Activated CD8-positive, alpha-beta T cell treated with anti-CD3 and anti-CD28 coated beads for 36 hours (primary cell): ENCODE measurements at regions not wholly inside any gene's neighbourhood (a gene's known extent, or its start where the extent isn't known, plus 50 kb on each side); places are given as distances from the start of the nearest gene placed in this dataset.

Experiments used
- ATAC-seq: fragments of 200-7000 bp; cut with Tn5 transposase; one replicate; pipeline ENCODE4 v1.10.0; 2021; ENCODE audit warnings: mild to moderate bottlenecking, moderate library complexity
- CTCF ChIA-PET: fragments of 350-600 bp; sonication (Branson Sonifier 250); formaldehyde crosslinking; loops from one replicate; lab custom pipeline; 2021; ENCODE audit warnings: antibody characterized with exemption; lab: Charles Lee
- POLR2A ChIA-PET: fragments of 350-600 bp; sonication (Branson Sonifier 250); formaldehyde crosslinking; loops from one replicate; lab custom pipeline; 2021; ENCODE audit warnings: antibody characterized with exemption; lab: Charles Lee
- DNase-seq: peaks from one replicate; pipeline ENCODE4 v3.0.0-alpha.2; 2020
- H3K27ac Mint-ChIP-seq: one replicate; pipeline ENCODE4 v1.8.0; 2021; ENCODE audit warnings: mild to moderate bottlenecking, mixed read lengths
- H3K27me3 Mint-ChIP-seq: one replicate; pipeline ENCODE4 v1.8.0; 2021; ENCODE audit warnings: mixed read lengths
- H3K36me3 Mint-ChIP-seq: one replicate; pipeline ENCODE4 v1.8.0; 2021; ENCODE audit warnings: low read depth, mixed read lengths
- H3K4me1 Mint-ChIP-seq: one replicate; pipeline ENCODE4 v1.8.0; 2021; ENCODE audit warnings: low read depth, mixed read lengths
- H3K4me3 Mint-ChIP-seq: one replicate; pipeline ENCODE4 v1.8.0; 2021; ENCODE audit warnings: mild to moderate bottlenecking, moderate library complexity, mixed read lengths
- H3K9me3 Mint-ChIP-seq: one replicate; pipeline ENCODE4 v1.8.0; 2021; ENCODE audit warnings: mixed read lengths
- intact Hi-C: fragments of 100-400 bp; cut with micrococcal nuclease; formaldehyde crosslinking; loops from one replicate; pipeline ENCODE4 v1.10.0; 2022
- TF ChIP-seq, protein P1 (sequence below): fragments of 200-600 bp; IDR thresholded peaks from one replicate; pipeline ENCODE4 v1.8.0; 2022; ENCODE audit warnings: antibody characterized with exemption, mild to moderate bottlenecking

DNA sequence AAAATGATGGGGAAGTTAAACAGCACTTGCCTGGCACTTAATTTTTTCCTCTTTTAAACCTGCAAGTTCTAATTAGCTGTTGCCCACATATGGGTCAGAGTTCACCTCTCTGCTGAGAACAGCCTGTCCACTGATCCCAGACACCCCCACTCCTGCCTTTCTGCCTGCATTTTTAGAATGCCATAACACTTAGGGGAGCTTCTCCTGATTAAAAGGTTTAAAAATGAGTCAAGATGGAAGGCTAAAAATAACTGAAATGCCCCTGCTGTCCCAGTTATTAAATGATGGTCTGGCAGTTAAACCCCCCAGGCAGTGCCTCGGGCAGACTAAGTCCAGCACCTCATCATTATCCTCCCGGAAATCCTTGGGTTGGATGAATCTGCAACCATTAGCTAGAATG, 913.6 kb upstream of the ARPP21 start:
- Mint-ChIP-seq H3K27me3 (no peaks in the 10 kb centered on the region), H3K36me3 (no peaks in the 10 kb centered on the region), H3K4me3 (no peak overlapping the region), H3K27ac (no peak overlapping the region), H3K9me3 (peaks cover 3% of the 10 kb centered on the region), H3K4me1 (no peaks in the 10 kb centered on the region)
- ChIA-PET CTCF (no interaction called here), POLR2A (no interaction called here)
- DNase-seq, result no peak
- no peak for ATAC-seq
- TF ChIP-seq, protein P1, sequence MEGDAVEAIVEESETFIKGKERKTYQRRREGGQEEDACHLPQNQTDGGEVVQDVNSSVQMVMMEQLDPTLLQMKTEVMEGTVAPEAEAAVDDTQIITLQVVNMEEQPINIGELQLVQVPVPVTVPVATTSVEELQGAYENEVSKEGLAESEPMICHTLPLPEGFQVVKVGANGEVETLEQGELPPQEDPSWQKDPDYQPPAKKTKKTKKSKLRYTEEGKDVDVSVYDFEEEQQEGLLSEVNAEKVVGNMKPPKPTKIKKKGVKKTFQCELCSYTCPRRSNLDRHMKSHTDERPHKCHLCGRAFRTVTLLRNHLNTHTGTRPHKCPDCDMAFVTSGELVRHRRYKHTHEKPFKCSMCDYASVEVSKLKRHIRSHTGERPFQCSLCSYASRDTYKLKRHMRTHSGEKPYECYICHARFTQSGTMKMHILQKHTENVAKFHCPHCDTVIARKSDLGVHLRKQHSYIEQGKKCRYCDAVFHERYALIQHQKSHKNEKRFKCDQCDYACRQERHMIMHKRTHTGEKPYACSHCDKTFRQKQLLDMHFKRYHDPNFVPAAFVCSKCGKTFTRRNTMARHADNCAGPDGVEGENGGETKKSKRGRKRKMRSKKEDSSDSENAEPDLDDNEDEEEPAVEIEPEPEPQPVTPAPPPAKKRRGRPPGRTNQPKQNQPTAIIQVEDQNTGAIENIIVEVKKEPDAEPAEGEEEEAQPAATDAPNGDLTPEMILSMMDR, result no peak
- intact Hi-C loops, result no loop called here

DNA sequence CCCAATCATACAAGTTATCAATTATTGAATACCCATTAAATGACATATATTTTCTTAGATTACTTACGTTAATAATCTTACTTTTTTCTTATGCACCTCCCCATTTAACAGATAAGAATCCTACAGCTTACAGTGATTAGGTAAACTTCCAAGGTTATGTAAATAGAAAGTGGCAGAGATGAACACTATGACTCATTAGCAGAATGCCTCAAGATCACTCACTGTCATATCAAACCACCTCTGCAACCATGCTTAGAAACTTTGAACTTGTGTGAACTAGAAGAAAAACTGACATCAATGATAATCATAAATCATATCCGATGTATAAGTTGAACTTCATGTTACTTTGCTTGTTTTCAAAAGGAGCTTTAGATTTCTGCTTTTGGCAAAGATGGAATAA, 911.6 kb upstream of the ARPP21 start:
- Mint-ChIP-seq H3K27me3 (no peaks in the 10 kb centered on the region), H3K36me3 (no peaks in the 10 kb centered on the region), H3K27ac (no peak overlapping the region), H3K4me1 (no peaks in the 10 kb centered on the region), H3K4me3 (no peak overlapping the region), H3K9me3 (peaks cover 3% of the 10 kb centered on the region)
- intact Hi-C loops, result no loop called here
- DNase-seq, result no peak
- TF ChIP-seq, protein P1, result no peak
- POLR2A ChIA-PET, result no interaction called here
- no peak for ATAC-seq
- CTCF ChIA-PET, result no interaction called here

DNA sequence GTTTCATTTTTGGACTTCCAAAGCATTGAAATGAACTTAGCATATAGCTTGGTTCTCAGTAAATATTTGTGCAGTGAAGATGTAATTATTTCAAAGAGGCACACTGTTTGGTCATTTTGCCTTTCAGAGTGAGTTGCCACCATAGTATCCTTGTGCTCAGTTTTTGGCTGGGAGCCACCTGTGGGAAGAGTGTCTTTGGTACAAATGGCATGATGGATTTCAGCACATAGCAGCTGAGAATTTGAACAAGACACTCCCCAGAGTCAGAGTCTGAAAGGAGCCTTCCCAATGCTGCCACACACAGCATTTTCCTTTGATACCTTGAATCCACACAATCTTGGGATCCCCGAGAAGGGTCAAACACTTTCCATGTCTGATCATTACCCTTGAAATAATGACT, 897.2 kb upstream of the ARPP21 start:
- H3K9me3 Mint-ChIP-seq, result peaks cover 2% of the 10 kb centered on the region
- no peak for ATAC-seq
- ChIA-PET POLR2A (no interaction called here), CTCF (no interaction called here)
- no peaks in the 10 kb centered on the region for H3K36me3 Mint-ChIP-seq
- intact Hi-C loops, result no loop called here
- H3K27me3 Mint-ChIP-seq, result no peaks in the 10 kb centered on the region
- TF ChIP-seq, protein P1, result no peak
- no peak for DNase-seq
- H3K4me1 Mint-ChIP-seq, result no peaks in the 10 kb centered on the region
- no peak overlapping the region for H3K4me3 Mint-ChIP-seq
- no peak overlapping the region for H3K27ac Mint-ChIP-seq

DNA sequence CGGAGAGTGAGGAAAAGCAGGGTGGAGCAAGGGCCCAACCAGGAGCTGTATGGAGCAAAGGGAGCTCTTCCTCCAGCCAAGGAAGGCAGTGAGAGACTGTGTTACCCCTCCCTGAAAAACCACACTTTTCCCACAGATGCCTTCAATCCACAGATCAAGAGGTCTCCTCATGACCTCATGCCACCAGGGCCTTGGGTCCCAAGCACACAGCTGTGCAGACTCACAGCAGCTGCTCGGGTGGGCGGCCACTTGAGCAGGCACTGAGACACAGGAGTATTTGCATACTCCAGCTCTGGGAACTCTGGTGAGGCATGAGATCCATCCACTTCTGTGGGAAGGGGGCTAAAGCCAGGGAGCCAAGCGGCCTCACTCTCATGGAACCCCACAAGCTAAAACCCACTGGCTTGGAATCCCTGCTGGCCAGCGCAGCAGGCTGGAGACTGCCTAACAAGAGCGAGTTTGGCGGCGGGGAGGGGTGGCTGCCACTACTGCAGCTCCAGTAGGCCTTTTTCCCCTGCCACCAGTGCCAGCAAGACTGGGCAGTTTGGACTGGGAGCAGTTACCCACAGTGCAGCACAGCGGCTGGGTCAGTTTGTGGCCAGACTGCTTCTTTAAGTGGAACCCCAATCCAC, 880.6 kb upstream of the ARPP21 start:
- no peak overlapping the region for H3K27ac Mint-ChIP-seq
- ATAC-seq (no peak), DNase-seq (no peak)
- H3K9me3 Mint-ChIP-seq, result peaks cover 4% of the 10 kb centered on the region
- POLR2A ChIA-PET, result no interaction called here
- H3K4me3 Mint-ChIP-seq, result no peak overlapping the region
- no peaks in the 10 kb centered on the region for H3K36me3 Mint-ChIP-seq
- TF ChIP-seq, protein P1, result no peak
- no peaks in the 10 kb centered on the region for H3K27me3 Mint-ChIP-seq
- H3K4me1 Mint-ChIP-seq, result no peaks in the 10 kb centered on the region
- intact Hi-C loops, result no loop called here
- CTCF ChIA-PET, result no interaction called here

DNA sequence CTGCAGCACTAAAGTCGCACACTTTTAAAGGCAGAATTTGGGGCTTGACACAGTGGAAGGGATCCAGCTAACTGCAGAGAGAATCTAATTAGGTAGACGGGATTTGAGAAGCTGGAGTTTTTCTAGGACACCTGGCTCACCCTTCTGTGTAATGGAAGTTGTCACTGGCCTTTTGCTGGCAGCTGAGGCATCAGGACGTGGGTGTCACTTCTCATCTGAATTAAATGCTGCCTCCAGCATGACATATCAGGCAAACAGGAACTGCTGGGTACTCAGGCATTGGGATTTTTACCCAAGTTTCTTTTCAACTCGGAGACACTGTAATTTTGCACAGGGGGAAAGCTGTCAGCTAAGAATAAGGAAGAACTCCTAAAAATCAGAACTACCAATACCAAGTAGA, 861.9 kb upstream of the ARPP21 start:
- no peak for ATAC-seq
- CTCF ChIA-PET, result no interaction called here
- H3K9me3 Mint-ChIP-seq, result no peaks in the 10 kb centered on the region
- H3K27me3 Mint-ChIP-seq, result no peaks in the 10 kb centered on the region
- no peak overlapping the region for H3K4me3 Mint-ChIP-seq
- TF ChIP-seq, protein P1, result no peak
- no peaks in the 10 kb centered on the region for H3K4me1 Mint-ChIP-seq
- no peak overlapping the region for H3K27ac Mint-ChIP-seq
- intact Hi-C loops, result no loop called here
- POLR2A ChIA-PET, result no interaction called here
- no peak for DNase-seq
- no peaks in the 10 kb centered on the region for H3K36me3 Mint-ChIP-seq
